HEK293 (cell line): ENCODE measurements at regions not wholly inside any gene's neighbourhood (a gene's known extent, or its start where the extent isn't known, plus 50 kb on each side); places are given as distances from the start of the nearest gene placed in this dataset.

Experiments used
- OVOL3 ChIP-seq: fragments of 450-650 bp; formaldehyde crosslinking; IDR thresholded peaks from 2 replicates; pipeline ENCODE4 v1.5.1; 2016; ENCODE audit warnings: missing biosample characterization, missing genetic modification characterization
- ZBTB21 ChIP-seq: fragments of 450-650 bp; formaldehyde crosslinking; IDR thresholded peaks from 2 replicates; pipeline ENCODE4 v1.5.1; 2017; ENCODE audit warnings: missing biosample characterization, missing genetic modification characterization
- ZEB2 ChIP-seq: fragments of 450-650 bp; formaldehyde crosslinking; IDR thresholded peaks from 2 replicates; pipeline ENCODE4 v1.5.1; 2016; ENCODE audit warnings: missing biosample characterization, missing genetic modification characterization
- ZNF138 ChIP-seq: fragments of 450-650 bp; formaldehyde crosslinking; IDR thresholded peaks from 2 replicates; pipeline ENCODE4 v1.5.1; 2016; ENCODE audit warnings: missing biosample characterization, missing genetic modification characterization, borderline replicate concordance
- ZNF23 ChIP-seq: fragments of 450-650 bp; formaldehyde crosslinking; IDR thresholded peaks from 2 replicates; pipeline ENCODE4 v1.5.1; 2016; ENCODE audit warnings: missing biosample characterization, missing genetic modification characterization, borderline replicate concordance
- ZNF677 ChIP-seq: fragments of 450-650 bp; IDR thresholded peaks from 2 replicates; pipeline ENCODE4 v1.5.0; 2018; ENCODE audit warnings: missing biosample characterization, mild to moderate bottlenecking, missing genetic modification characterization, moderate library complexity
- TF ChIP-seq, protein P1 (sequence below): fragments of 450-650 bp; formaldehyde crosslinking; IDR thresholded peaks from 2 replicates; pipeline ENCODE4 v1.5.1; 2016; ENCODE audit warnings: missing biosample characterization, missing genetic modification characterization
- TF ChIP-seq, protein P2 (sequence below): fragments of 450-650 bp; formaldehyde crosslinking; conservative IDR thresholded peaks from 2 replicates; pipeline ENCODE4 v1.5.1; 2016; ENCODE audit warnings: low read depth, missing biosample characterization, missing genetic modification characterization
- TF ChIP-seq, protein P3 (sequence below): fragments of 450-650 bp; formaldehyde crosslinking; IDR thresholded peaks from 2 replicates; pipeline ENCODE4 v1.5.1; 2016; ENCODE audit warnings: missing biosample characterization, missing genetic modification characterization, low read depth
- TF ChIP-seq, protein P4 (sequence below): fragments of 450-650 bp; formaldehyde crosslinking; IDR thresholded peaks from 2 replicates; pipeline ENCODE4 v1.5.1; 2016; ENCODE audit warnings: missing biosample characterization, missing genetic modification characterization

DNA sequence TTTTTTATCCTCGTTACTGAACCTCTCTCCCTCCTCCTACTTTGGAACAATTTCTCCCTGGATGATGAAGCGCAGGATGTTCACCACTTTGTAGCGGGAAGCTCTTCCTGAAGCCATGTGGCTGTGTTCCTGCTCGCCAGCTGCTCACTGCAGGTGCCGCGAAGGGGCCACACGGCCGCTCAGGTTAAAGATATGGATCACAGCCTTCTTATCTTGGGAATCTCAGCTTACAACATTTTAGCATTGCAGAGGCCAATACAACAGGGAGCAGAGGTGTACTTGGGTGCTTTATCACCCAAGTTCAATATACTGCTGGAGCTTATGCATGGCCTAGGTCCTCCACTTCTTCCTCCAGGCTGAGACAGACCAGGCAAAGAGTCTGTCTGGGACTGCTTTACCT lies 201.2 kb upstream of the G2E3 start:
- TF ChIP-seq, protein P1, sequence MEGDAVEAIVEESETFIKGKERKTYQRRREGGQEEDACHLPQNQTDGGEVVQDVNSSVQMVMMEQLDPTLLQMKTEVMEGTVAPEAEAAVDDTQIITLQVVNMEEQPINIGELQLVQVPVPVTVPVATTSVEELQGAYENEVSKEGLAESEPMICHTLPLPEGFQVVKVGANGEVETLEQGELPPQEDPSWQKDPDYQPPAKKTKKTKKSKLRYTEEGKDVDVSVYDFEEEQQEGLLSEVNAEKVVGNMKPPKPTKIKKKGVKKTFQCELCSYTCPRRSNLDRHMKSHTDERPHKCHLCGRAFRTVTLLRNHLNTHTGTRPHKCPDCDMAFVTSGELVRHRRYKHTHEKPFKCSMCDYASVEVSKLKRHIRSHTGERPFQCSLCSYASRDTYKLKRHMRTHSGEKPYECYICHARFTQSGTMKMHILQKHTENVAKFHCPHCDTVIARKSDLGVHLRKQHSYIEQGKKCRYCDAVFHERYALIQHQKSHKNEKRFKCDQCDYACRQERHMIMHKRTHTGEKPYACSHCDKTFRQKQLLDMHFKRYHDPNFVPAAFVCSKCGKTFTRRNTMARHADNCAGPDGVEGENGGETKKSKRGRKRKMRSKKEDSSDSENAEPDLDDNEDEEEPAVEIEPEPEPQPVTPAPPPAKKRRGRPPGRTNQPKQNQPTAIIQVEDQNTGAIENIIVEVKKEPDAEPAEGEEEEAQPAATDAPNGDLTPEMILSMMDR (tag by site-specific recombination), result no peak
- TF ChIP-seq ZEB2, result no peak
- no peak for TF ChIP-seq ZNF677 (tag by site-specific recombination)
- TF ChIP-seq OVOL3 (tag by site-specific recombination), result no peak
- no peak for TF ChIP-seq ZNF138 (tag by site-specific recombination)
- TF ChIP-seq, protein P2, sequence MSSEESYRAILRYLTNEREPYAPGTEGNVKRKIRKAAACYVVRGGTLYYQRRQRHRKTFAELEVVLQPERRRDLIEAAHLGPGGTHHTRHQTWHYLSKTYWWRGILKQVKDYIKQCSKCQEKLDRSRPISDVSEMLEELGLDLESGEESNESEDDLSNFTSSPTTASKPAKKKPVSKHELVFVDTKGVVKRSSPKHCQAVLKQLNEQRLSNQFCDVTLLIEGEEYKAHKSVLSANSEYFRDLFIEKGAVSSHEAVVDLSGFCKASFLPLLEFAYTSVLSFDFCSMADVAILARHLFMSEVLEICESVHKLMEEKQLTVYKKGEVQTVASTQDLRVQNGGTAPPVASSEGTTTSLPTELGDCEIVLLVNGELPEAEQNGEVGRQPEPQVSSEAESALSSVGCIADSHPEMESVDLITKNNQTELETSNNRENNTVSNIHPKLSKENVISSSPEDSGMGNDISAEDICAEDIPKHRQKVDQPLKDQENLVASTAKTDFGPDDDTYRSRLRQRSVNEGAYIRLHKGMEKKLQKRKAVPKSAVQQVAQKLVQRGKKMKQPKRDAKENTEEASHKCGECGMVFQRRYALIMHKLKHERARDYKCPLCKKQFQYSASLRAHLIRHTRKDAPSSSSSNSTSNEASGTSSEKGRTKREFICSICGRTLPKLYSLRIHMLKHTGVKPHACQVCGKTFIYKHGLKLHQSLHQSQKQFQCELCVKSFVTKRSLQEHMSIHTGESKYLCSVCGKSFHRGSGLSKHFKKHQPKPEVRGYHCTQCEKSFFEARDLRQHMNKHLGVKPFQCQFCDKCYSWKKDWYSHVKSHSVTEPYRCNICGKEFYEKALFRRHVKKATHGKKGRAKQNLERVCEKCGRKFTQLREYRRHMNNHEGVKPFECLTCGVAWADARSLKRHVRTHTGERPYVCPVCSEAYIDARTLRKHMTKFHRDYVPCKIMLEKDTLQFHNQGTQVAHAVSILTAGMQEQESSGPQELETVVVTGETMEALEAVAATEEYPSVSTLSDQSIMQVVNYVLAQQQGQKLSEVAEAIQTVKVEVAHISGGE, result no peak
- TF ChIP-seq, protein P3, sequence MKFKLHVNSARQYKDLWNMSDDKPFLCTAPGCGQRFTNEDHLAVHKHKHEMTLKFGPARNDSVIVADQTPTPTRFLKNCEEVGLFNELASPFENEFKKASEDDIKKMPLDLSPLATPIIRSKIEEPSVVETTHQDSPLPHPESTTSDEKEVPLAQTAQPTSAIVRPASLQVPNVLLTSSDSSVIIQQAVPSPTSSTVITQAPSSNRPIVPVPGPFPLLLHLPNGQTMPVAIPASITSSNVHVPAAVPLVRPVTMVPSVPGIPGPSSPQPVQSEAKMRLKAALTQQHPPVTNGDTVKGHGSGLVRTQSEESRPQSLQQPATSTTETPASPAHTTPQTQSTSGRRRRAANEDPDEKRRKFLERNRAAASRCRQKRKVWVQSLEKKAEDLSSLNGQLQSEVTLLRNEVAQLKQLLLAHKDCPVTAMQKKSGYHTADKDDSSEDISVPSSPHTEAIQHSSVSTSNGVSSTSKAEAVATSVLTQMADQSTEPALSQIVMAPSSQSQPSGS (tag by site-specific recombination), result no peak
- TF ChIP-seq ZNF23, result no peak
- TF ChIP-seq, protein P4, sequence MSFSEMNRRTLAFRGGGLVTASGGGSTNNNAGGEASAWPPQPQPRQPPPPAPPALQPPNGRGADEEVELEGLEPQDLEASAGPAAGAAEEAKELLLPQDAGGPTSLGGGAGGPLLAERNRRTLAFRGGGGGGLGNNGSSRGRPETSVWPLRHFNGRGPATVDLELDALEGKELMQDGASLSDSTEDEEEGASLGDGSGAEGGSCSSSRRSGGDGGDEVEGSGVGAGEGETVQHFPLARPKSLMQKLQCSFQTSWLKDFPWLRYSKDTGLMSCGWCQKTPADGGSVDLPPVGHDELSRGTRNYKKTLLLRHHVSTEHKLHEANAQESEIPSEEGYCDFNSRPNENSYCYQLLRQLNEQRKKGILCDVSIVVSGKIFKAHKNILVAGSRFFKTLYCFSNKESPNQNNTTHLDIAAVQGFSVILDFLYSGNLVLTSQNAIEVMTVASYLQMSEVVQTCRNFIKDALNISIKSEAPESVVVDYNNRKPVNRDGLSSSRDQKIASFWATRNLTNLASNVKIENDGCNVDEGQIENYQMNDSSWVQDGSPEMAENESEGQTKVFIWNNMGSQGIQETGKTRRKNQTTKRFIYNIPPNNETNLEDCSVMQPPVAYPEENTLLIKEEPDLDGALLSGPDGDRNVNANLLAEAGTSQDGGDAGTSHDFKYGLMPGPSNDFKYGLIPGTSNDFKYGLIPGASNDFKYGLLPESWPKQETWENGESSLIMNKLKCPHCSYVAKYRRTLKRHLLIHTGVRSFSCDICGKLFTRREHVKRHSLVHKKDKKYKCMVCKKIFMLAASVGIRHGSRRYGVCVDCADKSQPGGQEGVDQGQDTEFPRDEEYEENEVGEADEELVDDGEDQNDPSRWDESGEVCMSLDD (tag by site-specific recombination), result no peak
- TF ChIP-seq ZBTB21 (tag by site-specific recombination), result no peak
